ELF-1 (cell line): ENCODE measurements at regions not wholly inside any gene's neighbourhood (a gene's known extent, or its start where the extent isn't known, plus 50 kb on each side); places are given as distances from the start of the nearest gene placed in this dataset.
A peak's percentile ranks its signal among the peaks of the same experiment; 100 is the strongest.

Experiments used
- DNase-seq: peaks from one replicate; pipeline ENCODE4 v3.0.0-alpha.2; 2016; ENCODE audit warnings: low read depth, low spot score

- no peak for DNase-seq
These were observed 53.3 kb upstream of the SLIT3 start for GRCh38 chr5:169354263-169354662.

- DNase-seq = no peak
These were observed 52.0 kb upstream of the SLIT3 start for GRCh38 chr5:169352901-169353300.

GRCh38 chr5:169351721-169352120, 50.8 kb upstream of the SLIT3 start:
- DNase-seq = no peak

DNA sequence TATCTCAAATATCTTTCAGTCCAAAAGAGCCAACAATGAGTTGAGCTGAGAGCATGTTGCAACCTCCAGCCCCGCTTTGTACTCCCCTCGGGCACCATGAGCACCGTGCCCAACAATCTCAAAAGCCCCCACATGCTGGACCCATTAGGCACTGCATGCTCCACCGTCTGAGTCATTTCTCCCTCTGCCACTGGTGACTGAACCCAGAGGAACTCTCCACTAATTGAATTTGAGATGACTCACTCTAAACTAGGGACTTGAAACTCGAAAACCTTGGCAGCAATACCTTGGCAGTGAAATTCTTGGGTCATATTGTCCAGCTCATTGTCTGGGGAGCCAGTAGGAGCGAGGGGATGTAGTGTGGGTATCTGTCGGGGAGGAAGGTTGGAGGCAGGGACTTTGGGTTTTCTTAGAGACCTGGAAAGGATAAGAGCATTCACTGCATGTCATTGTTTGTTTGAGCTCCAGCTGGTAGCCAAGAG, 49.9 kb upstream of the SLIT3 start:
- DNase-seq = peak; percentile 44
